ENCODE measurements at regions not wholly inside any gene's neighbourhood (a gene's known extent, or its start where the extent isn't known, plus 50 kb on each side); places are given as distances from the start of the nearest gene placed in this dataset.

DNA sequence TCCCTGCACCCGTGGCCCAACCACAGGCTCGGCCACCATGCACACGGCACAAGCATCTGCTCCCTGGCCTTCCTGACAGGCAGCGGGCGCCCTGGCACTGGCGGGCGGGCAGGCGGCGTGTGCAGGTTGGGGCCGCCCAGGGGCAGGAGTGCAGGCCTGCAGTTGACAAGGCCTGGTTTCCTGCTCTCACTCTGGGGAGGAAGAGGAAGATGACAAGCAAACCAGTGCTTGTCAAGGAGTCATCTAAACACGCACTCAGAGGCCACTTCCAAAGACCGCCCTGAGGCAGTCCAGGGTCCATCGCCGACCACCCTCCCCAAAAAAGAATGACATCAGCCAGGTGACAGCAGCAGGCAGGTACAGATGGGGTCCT lies 65.3 kb upstream of the LINC01488 start:
- Histone ChIP-seq H3K36me3 (ENCODE audit: control insufficient read depth in 2 of 2, insufficient read depth in 1 of 2, low read length in 2 of 2) (no peaks in the 10 kb centered on the region), H3K4me1 (ENCODE audit: control insufficient read depth, insufficient read depth, low read length) (no peaks in the 10 kb centered on the region), H3K27ac (ENCODE audit: extremely low read depth, low read depth, low read length) (no peak overlapping the region), H3K4me3 (ENCODE audit: low read depth, low read length) (no peak overlapping the region), H3K9me3 (ENCODE audit: control insufficient read depth, insufficient read depth, low read depth, low read length) (no peaks in the 10 kb centered on the region)
- no peak for TF ChIP-seq MZF1 (tag by site-specific recombination; IDR thresholded peaks at IDR 0.05; ENCODE audit: borderline replicate concordance)
- TF ChIP-seq ZNF2 (tag by site-specific recombination; IDR thresholded peaks at IDR 0.05), result no peak
- TF ChIP-seq BCL11B (tag by site-specific recombination; IDR thresholded peaks at IDR 0.05; ENCODE audit: low read depth), result no peak
- no peak for TF ChIP-seq ZNF510 (tag by site-specific recombination; IDR thresholded peaks at IDR 0.05; ENCODE audit: insufficient replicate concordance)
- no peak for TF ChIP-seq ZNF514 (tag by site-specific recombination; IDR thresholded peaks at IDR 0.05)
- no peak for TF ChIP-seq PRDM4 (tag by site-specific recombination; IDR thresholded peaks at IDR 0.05)
- TF ChIP-seq EGR2 (tag by site-specific recombination; IDR thresholded peaks at IDR 0.05; ENCODE audit: low read depth), result no peak
- TF ChIP-seq ZBTB7A (tag by site-specific recombination; IDR thresholded peaks at IDR 0.05; ENCODE audit: low read depth), result no peak
- TF ChIP-seq SP2 (tag by site-specific recombination; IDR thresholded peaks at IDR 0.05), result no peak
- no peak for TF ChIP-seq HOXC10 (CRISPR knock-in tag; IDR thresholded peaks at IDR 0.05)
- TF ChIP-seq ZNF335 (tag by site-specific recombination; conservative IDR thresholded peaks at IDR 0.05), result no peak
- TF ChIP-seq ZBTB11 (tag by site-specific recombination; conservative IDR thresholded peaks at IDR 0.05; ENCODE audit: low read depth), result no peak
- no peak for TF ChIP-seq GLIS1 (tag by site-specific recombination; IDR thresholded peaks at IDR 0.05)
- ChIA-PET POLR2A (no interaction called here), CTCF (no interaction called here)

DNA sequence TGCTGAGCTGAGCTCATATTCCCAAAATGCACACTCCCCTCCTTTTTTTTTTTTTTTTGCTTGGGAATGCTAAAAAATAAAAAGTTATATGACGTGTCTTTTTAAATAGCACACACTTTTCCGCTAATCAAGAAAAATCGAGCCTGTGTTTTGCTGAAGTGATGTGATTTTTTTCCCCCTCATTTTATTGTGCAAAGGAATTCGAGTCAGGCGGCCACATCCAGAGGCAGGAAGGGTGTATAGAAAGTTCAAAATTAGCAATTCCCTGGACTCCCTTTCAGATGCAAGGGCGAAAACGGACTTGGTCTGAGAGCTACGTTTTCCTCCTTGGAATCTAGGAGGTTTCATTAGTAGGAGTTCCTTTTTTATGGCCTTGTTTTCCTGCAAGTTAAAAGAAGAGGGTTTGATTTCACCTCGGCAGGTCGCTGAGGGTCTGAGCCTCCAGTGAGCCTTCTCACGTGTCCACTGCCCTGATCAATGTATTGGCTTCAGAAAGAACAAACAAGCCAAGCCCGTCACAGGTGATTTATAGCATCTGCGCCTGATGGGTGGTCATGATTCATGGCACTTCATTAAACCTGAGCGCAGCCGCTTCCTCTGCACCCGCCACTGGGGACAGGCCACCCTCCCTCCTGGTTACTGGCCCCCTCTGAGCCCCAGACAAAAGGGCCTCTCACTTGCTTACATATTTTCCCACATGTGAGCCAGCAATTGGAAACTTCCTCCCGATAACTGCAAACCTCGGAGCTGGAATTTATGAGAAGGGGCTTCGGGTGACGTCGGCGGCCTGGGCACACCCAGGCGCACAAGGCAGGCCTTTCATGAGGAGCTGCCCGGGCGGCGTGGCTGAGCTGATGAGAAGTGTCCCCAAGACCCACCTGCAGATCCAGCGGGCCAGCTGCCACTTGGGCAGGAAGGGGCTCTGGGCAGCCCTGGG lies 64.4 kb upstream of the LINC01488 start:
- ChIA-PET POLR2A (no interaction called here), CTCF (interaction anchor here (0.5 kb wide), 1 partner anchor 197 kb away, joined by 4 read pairs; no protein-coding TSS in a partner anchor)
- Histone ChIP-seq H3K27ac (ENCODE audit: extremely low read depth, low read depth, low read length) (no peak overlapping the region), H3K9me3 (ENCODE audit: control insufficient read depth, insufficient read depth, low read depth, low read length) (no peaks in the 10 kb centered on the region), H3K4me1 (ENCODE audit: control insufficient read depth, insufficient read depth, low read length) (no peaks in the 10 kb centered on the region), H3K36me3 (ENCODE audit: control insufficient read depth in 2 of 2, insufficient read depth in 1 of 2, low read length in 2 of 2) (no peaks in the 10 kb centered on the region), H3K4me3 (ENCODE audit: low read depth, low read length) (no peak overlapping the region)
- TF ChIP-seq SP2 (tag by site-specific recombination; IDR thresholded peaks at IDR 0.05) (no peak), ZNF362 (tag by site-specific recombination; IDR thresholded peaks at IDR 0.05) (no peak), ZNF830 (tag by site-specific recombination; IDR thresholded peaks at IDR 0.05; ENCODE audit: low read depth) (no peak), ZNF626 (tag by site-specific recombination; IDR thresholded peaks at IDR 0.05) (no peak), ZNF777 (tag by site-specific recombination; IDR thresholded peaks at IDR 0.05; ENCODE audit: borderline replicate concordance) (no peak), ZNF404 (tag by site-specific recombination; IDR thresholded peaks at IDR 0.05) (no peak), ZBTB10 (tag by site-specific recombination; IDR thresholded peaks at IDR 0.05) (no peak)
- TF ChIP-seq, protein P1, sequence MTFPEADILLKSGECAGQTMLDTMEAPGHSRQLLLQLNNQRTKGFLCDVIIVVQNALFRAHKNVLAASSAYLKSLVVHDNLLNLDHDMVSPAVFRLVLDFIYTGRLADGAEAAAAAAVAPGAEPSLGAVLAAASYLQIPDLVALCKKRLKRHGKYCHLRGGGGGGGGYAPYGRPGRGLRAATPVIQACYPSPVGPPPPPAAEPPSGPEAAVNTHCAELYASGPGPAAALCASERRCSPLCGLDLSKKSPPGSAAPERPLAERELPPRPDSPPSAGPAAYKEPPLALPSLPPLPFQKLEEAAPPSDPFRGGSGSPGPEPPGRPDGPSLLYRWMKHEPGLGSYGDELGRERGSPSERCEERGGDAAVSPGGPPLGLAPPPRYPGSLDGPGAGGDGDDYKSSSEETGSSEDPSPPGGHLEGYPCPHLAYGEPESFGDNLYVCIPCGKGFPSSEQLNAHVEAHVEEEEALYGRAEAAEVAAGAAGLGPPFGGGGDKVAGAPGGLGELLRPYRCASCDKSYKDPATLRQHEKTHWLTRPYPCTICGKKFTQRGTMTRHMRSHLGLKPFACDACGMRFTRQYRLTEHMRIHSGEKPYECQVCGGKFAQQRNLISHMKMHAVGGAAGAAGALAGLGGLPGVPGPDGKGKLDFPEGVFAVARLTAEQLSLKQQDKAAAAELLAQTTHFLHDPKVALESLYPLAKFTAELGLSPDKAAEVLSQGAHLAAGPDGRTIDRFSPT (tag by site-specific recombination; IDR thresholded peaks at IDR 0.05), result no peak

Measured in HEK293 (cell line).